Left hindlimb (tissue), 1 donor: ENCODE measurements at regions not wholly inside any gene's neighbourhood (a gene's known extent, or its start where the extent isn't known, plus 50 kb on each side); places are given as distances from the start of the nearest gene placed in this dataset.
"Not testable (repeated sequence)": the region's sequence is repeated elsewhere in the genome, so short reads cannot be mapped to it uniquely, and the experiment has no call there.

Experiments used
- DNase-seq: peaks from one replicate; pipeline ENCODE4 v3.0.0-alpha.2; 2018

GRCh38 chr5:28329176-28329575, 1290.8 kb upstream of the CDH9 start:
- no peak for DNase-seq

- DNase-seq: no peak
Measured at GRCh38 chr5:28328681-28329080, 1290.3 kb upstream of the CDH9 start.

- DNase-seq: no peak
Measured at GRCh38 chr5:28324174-28324573, 1285.8 kb upstream of the CDH9 start.

DNA sequence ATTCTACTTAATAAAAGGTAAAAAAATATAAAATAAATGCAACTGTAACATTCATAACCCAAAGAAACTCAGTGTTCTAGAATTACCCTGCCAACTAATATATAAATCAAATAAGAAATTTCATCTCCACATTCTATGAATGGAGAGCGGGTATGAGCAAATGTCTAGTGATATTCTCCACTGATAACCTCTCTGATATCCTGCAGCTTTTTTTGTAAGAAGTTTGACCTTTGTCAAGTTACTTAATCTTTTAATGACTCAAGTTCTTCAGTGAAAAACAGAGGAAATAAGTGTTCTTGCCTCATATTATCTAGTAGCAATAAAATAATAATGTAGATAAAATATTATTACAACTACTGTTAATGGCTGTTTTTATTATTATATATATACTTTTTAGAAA, 1275.6 kb upstream of the CDH9 start:
- DNase-seq: no peak

DNA sequence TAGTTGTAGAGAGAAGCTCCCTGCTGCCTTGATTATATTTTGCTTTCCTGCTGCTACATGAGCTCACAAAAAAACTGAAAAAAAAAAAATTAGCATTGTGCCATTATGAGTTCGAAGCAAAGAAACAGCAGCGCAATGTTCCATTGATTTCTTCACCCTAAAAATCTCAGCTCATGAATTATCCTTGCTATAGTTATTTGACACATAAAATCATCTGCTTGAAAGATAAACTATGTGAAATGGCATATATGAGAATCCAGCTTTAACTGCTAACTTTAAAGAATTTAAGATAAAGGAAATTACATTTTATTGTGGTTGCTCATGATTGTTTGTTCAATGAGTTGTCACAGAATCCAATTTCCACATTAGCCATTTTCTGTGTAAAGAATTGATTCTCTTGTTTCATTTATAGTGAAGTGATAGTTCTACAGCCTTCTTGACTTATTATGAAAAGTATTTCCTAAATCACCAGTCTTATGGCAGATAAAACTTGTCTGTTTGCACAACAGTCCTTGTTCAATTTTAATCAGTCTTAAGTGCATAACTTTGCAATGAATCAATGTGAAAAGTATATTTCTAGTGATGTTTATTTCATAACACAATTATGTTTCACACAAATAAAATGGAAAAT, 1275.0 kb upstream of the CDH9 start:
- no peak for DNase-seq

GRCh38 chr5:28310696-28311095, 1272.3 kb upstream of the CDH9 start:
- DNase-seq: no peak

DNA sequence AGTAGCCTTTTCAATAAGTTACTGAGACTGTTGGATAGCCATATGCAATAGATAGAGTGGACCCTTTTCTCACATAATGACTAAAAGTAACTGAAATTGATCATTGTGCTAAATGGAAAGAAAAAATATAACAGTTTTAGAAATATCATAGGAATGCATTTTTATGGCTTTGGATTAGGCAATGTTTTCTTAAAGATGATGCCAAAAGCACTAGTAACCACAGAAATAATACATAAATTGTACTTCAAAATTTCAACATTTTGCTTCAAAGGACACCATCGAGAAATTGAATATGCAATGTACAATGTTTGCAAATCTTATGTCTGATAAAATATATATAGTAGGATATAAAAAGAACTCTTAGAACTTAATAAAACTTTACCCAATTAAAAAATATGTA, 1267.5 kb upstream of the CDH9 start:
- no peak for DNase-seq

- DNase-seq: no peak
Measured at GRCh38 chr5:28301712-28302111, 1263.3 kb upstream of the CDH9 start.

- DNase-seq: no peak
Measured at GRCh38 chr5:28296254-28297013, 1258.0 kb upstream of the CDH9 start.

DNA sequence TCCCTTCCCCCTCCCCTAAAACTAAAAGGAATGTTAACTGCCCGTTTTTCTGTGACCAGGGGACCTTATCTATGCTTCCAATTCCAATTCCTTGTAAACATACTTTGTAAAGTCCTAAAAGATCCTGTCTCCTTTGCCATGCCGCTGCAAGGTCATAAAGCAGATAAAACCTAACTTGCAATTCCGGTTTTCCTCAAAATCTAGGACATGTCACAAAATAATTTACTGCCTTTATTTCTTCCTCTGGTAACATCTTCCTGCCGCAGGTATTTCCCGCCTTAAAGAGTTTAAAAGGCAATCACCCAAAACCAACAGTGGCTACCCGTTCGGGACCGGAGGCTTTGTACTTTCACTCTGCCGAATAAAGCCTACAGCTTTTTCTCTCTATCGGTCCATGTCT, 1248.6 kb upstream of the CDH9 start:
- DNase-seq: not testable (repeated sequence)

- no peak for DNase-seq
Measured at GRCh38 chr5:28286566-28286965, 1248.2 kb upstream of the CDH9 start.

GRCh38 chr5:28284788-28285187, 1246.4 kb upstream of the CDH9 start:
- no peak for DNase-seq

DNA sequence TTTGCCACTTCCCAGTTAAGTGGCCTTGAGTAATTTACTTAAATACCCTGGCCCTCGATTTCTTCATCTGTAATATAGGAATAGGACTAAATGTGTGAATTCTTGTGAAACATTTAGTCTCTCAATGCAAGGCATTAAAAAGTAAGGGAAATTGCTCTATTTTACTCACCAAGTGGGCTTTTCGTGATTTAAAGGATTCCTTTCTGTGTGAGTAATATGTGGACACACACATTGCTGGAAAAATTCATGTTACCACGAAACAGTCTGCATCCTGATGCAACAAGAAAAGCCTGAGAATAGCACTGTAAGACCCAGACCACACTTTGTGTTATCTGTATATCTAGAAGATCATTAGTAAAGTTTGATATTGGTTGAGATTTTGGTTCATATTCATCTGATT, 1243.0 kb upstream of the CDH9 start:
- DNase-seq: no peak

- DNase-seq: no peak
Measured at GRCh38 chr5:28275931-28276330, 1237.5 kb upstream of the CDH9 start.

DNA sequence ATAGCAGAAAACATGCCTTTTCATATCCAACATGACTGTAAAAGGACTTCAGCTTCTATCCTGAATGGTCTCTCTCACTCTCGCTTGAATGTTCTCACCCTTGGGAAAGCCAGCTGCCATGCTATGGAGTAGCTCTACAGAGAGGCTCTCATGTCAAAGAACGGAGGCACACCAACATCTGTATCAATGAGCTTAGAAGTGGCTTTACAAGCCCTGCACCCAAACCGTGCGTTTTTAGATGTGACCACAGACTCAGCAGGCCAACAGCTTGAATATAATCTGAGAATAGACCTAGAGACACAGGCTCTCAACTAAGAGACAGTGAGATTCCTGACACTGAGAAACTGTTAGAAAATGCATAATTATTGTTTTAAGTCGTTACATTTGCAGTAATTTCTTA, 1231.6 kb upstream of the CDH9 start:
- DNase-seq: no peak

DNA sequence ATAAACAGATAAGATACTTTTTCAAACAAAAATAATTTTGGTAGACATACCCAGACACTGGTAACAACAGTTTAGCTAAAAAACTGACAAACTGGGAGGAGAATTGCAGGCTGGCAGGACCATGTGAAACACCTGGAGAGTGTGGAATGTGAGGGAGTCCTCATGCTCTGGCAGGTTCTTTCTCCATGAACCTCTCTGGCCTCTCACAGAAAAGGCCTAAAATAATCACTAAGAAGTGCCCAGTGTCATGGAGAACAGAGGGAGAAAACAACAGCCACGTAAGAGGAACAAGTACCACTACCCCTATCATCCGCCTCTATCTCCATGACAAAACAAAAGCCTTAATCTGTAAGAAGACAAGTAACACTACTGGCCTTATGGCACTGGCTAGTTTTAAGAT, 1227.5 kb upstream of the CDH9 start:
- no peak for DNase-seq

GRCh38 chr5:28254846-28255245, 1216.5 kb upstream of the CDH9 start:
- no peak for DNase-seq

- DNase-seq: no peak
Measured at GRCh38 chr5:28253431-28253830, 1215.0 kb upstream of the CDH9 start.

- DNase-seq: no peak
Measured at GRCh38 chr5:28249771-28250415, 1211.5 kb upstream of the CDH9 start.

DNA sequence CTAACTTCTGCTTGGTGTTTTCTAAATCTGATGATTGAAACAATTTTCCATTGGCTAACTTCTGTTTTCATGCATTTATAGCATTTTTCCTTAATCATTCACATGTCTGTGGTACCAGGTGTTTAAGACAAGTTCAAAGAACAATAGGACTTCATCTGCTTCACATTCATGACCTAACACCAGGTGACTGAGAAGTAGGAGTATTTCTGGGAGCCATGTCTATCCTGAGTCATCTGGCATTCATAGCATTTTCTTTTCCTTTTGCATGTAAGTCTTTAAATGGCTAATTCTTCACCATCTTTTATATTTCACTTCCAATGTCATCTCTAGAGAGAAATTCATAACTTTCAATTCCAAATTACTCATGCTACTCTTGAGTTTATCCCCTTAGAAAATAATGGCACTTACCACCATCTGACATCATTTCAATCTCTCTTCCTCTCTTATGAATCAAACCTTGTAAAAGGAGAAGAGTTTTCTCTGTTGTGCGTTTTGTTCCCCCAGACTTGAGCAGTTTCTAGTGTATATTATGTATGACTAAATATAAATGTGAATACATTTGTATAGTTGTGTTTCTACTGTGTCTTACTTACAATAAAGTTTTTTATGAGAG, 1196.1 kb upstream of the CDH9 start:
- no peak for DNase-seq

DNA sequence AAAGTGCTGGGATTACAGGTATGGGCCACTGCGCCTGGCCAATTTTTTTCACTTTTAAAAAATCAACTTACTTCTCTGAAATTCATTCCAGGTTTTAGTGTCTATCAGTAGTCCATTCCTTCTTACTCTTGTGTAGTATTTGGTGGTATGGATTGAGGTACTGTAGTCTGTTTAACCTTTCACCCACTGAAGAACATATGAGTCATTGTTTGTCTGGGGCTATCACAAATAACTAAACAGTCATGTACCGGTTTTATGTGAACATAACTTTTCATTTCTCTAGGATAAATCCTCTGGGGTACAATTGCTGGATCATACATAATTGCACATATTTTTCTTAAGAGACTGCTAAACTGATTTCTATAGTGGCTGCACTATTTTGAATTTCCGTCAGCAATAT, 1188.0 kb upstream of the CDH9 start:
- DNase-seq: no peak

DNA sequence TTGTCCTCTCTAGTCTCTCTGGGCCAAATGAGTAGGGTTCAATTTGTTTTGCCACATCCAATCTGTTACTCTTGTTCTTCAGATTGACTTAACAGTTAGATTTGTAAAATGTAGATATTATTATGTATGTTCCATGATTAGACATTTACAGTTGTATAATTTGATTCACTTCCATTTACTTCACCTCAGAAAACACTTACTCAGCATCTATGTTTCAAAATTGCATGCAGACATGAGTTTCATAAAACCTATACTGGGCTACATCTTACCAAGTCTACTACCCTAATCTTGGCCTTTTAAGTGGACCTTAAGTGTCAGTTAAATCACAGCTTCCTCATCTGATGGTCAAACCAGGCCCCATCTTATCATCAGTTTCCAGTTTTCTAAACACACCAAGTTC, 1181.2 kb upstream of the CDH9 start:
- no peak for DNase-seq

DNA sequence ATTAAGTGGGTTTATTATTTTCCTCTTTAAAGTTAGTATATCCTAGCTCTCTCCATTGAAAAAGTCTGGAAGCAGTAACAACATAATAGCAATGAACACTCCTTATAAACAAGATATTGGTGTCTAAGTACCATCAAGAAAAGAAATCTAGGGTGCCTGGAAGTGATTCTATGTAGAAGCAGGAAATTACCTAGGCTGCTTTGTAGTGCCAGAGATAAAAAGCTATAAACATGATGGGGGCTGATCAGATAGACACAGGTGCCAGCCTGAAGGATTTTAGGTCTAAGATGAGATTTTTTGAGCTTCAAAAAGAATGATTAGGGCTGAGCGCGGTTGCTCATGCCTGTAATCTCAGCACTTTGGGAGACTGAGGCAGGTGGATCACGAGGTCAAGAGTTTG, 1179.3 kb upstream of the CDH9 start:
- DNase-seq: no peak

DNA sequence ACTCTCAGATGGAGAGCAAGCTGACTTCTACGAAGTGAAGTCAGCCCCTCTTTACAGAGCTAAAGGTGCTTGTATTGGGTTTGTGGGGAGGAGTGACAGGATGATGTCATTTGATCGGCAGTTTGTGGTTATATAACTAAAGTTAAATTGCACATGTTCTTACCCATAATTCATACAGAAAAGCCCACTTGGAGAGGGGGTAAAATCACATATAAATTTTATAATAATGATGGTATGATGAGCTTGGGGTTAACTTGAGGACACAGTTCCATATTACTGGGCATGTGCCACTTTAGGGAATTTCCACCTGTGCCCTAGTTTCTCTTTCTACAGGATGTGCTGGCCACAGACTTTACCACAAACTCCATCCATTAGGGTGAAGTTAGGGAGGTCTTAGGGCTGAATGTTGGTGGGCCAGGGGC, 1178.6 kb upstream of the CDH9 start:
- DNase-seq: no peak
